ENCODE measurements at regions not wholly inside any gene's neighbourhood (a gene's known extent, or its start where the extent isn't known, plus 50 kb on each side); places are given as distances from the start of the nearest gene placed in this dataset.

GRCh38 chr1:234958706-234959657, 169.7 kb downstream of the TOMM20 start:
- TF ChIP-seq CTCF (IDR thresholded peaks at IDR 0.05; ENCODE audit: insufficient read depth, low read depth, low read length) (no peak), EZH2 (IDR thresholded peaks at IDR 0.05; ENCODE audit: insufficient read depth, low read length) (no peak)

All from astrocyte (in vitro differentiated cells and primary cell).